Esophagus muscularis mucosa (tissue), 4 donors: ENCODE measurements at regions not wholly inside any gene's neighbourhood (a gene's known extent, or its start where the extent isn't known, plus 50 kb on each side); places are given as distances from the start of the nearest gene placed in this dataset.

ENCODE experiments used
- DNase-seq: peaks from one replicate; pipeline ENCODE4 v3.0.0-alpha.2; 2017; ENCODE audit errors: extremely low spot score
- H3K27ac ChIP-seq, 4 donors: fragments of 200-600 bp; sonication (generic); replicated peaks in 1 of 4; 1 replicate in 3 of 4; 2 replicates in 1 of 4; pipeline ENCODE4 v1.5.1; 2016 to 2019; ENCODE audit warnings: mild to moderate bottlenecking in 1 of 4
- H3K27me3 ChIP-seq, 4 donors: fragments of 200-600 bp; sonication (generic); one replicate each; pipeline versions ENCODE4 v1.5.1 to v1.6.0; 2016 to 2019
- H3K36me3 ChIP-seq, 4 donors: fragments of 200-600 bp; sonication (generic); one replicate each; pipeline ENCODE4 v1.5.1; 2016 to 2019
- H3K4me1 ChIP-seq, 4 donors: fragments of 200-600 bp; sonication (generic); one replicate each; pipeline ENCODE4 v1.5.1; 2016 to 2019
- H3K4me3 ChIP-seq, 4 donors: fragments of 200-600 bp; sonication (generic); 1 replicate in 2 of 4; 2 replicates in 2 of 4; pipeline ENCODE4 v1.5.1; 2016 to 2019; ENCODE audit warnings: mild to moderate bottlenecking in 4 of 4, moderate library complexity in 1 of 4
- H3K9me3 ChIP-seq, 4 donors: fragments of 200-600 bp; sonication (generic); 1 replicate in 3 of 4; 2 replicates in 1 of 4; pipeline ENCODE4 v1.5.1; 2016 to 2019
- CTCF ChIP-seq, 3 experiments: fragments of 200-600 bp in 2 of 3; fragments of 450-650 bp in 1 of 3; sonication (generic) in 2 of 3; IDR thresholded peaks; one replicate each; pipeline ENCODE4 v1.5.1; 2017 to 2019; ENCODE audit warnings: antibody characterized with exemption in 3 of 3, mild to moderate bottlenecking in 2 of 3, moderate library complexity in 1 of 3
- EP300 ChIP-seq: sonication (generic); formaldehyde crosslinking; IDR thresholded peaks from one replicate; pipeline ENCODE4 v1.6.1; 2017; ENCODE audit warnings: antibody characterized with exemption
- POLR2A ChIP-seq: fragments of 450-650 bp; IDR thresholded peaks from one replicate; pipeline ENCODE4 v1.6.1; 2017; ENCODE audit warnings: antibody characterized with exemption, moderate library complexity, mild to moderate bottlenecking, low read depth
- POLR2AphosphoS5 ChIP-seq, 2 donors: sonication (generic); formaldehyde crosslinking; IDR thresholded peaks; one replicate each; pipeline ENCODE4 v1.6.1; 2017; ENCODE audit warnings: antibody characterized with exemption in 2 of 2
- WGBS: methylation state at CpG from one replicate; pipeline ENCODE4 v1.1.5; 2018; 5-methylcytosine and 5-hydroxymethylcytosine counted together
- intact Hi-C: fragments of 100-400 bp; cut with DNase I; formaldehyde crosslinking; loops from one replicate; pipeline ENCODE4 v1.15.1; 2023

DNA sequence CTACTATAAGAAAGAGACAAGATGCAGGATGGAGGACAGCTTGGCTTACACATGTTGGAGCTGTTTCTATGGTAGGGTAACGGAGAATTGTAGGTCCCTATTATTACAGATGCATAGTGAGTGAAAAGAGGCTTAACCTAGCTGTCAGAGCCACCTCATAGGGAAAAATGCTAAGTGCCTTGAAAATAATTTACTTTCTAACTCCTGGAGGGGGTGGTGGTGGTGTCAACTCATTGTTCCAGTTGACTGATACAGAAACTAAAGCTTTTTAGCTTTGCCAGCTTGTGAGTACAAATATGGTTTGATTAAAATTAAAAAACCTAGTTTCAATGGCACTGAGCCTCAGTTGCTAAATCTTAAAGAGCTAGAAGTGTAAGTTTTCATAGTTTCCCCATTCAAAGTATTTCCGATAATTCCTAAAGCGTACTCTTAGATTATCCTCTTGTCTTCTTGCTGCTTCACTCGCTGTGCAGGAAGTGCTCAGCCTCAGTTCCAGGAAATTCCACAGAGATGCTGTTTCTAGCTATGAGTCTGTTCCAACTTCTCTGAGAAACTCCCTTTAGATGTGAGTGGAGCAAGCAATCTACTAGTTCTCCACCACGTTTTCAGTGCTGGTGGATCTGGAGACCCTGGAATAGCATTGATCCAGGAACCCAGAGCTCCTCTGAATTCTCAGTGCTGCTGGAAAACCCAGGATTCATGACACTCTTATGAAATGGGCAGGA lies 265.2 kb downstream of the DMAC1 start:
- Histone ChIP-seq H3K4me3 (no peak overlapping the region), H3K4me1 (no peaks in the 10 kb centered on the region), H3K36me3 (no peaks in the 10 kb centered on the region), H3K27ac (no peak overlapping the region), H3K9me3 (no peaks in the 10 kb centered on the region), H3K27me3 (no peaks in the 10 kb centered on the region)
- TF ChIP-seq POLR2A (no peak), EP300 (no peak), CTCF (IDR thresholded peaks at IDR 0.05) (no peak), POLR2AphosphoS5 (IDR thresholded peaks at IDR 0.05) (no peak)
- WGBS = 66% methylated on average over 5 of the region's 5 CpGs
- intact Hi-C loops = no loop called here
- no peak for DNase-seq

DNA sequence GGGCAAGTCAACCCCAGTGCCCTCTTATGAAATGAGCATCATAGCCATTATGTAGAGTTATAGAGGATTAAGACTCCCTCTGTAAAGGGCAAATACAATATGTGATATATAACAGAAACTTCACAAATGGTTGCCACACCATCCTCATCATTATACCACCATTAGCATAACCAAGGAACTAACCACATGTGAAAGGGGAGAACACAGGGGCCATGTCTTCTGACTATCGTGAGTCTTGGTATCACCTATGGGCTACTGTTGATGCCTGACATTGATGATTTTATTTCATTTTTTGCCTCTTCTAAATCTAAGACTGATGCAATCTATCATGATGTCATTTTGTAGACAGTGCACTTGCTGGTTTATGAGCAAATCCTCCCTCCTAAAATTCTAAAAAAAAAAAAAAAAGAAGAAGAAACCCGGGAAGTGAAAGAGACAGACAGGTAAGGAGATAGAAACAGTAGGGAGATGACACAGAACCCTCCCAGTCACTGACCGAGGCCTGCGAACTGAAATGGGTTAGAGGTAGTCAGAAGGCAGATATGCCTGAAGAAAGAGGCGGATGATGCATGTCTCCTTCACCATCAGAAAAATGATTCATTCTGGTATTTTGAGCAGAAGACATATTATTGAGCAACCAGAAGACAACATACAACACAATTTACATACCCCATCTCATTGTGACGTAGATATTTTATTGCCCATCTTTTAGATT lies 266.0 kb downstream of the DMAC1 start:
- H3K27me3 ChIP-seq = no peaks in the 10 kb centered on the region
- H3K36me3 ChIP-seq = no peaks in the 10 kb centered on the region
- intact Hi-C loops = no loop called here
- 94% methylated on average over 6 of the region's 6 CpGs for WGBS
- no peaks in the 10 kb centered on the region for H3K9me3 ChIP-seq
- TF ChIP-seq EP300 (no peak), POLR2A (no peak), CTCF (IDR thresholded peaks at IDR 0.05) (no peak), POLR2AphosphoS5 (IDR thresholded peaks at IDR 0.05) (no peak)
- no peak for DNase-seq
- no peak overlapping the region for H3K4me3 ChIP-seq
- H3K27ac ChIP-seq = no peak overlapping the region
- no peaks in the 10 kb centered on the region for H3K4me1 ChIP-seq

GRCh38 chr9:7523426-7524043 lies 276.0 kb downstream of the DMAC1 start:
- intact Hi-C loops = loop anchor here (10.0 kb wide), 1 partner anchor 671 kb away; no protein-coding TSS in a partner anchor
- no peaks in the 10 kb centered on the region for H3K4me1 ChIP-seq
- WGBS = 85% methylated on average over 5 of the region's 5 CpGs
- H3K27ac ChIP-seq = no peak overlapping the region
- TF ChIP-seq CTCF (IDR thresholded peaks at IDR 0.05) (no peak), POLR2AphosphoS5 (IDR thresholded peaks at IDR 0.05) (no peak), EP300 (no peak), POLR2A (no peak)
- no peaks in the 10 kb centered on the region for H3K36me3 ChIP-seq
- DNase-seq = no peak
- no peaks in the 10 kb centered on the region for H3K27me3 ChIP-seq
- no peaks in the 10 kb centered on the region for H3K9me3 ChIP-seq
- no peak overlapping the region for H3K4me3 ChIP-seq

GRCh38 chr9:7520396-7520795 lies 279.2 kb downstream of the DMAC1 start:
- WGBS = 61% methylated on average over 5 of the region's 5 CpGs
- Histone ChIP-seq H3K27me3 (no peaks in the 10 kb centered on the region), H3K9me3 (no peaks in the 10 kb centered on the region), H3K4me1 (no peaks in the 10 kb centered on the region), H3K4me3 (no peak overlapping the region), H3K27ac (no peak overlapping the region), H3K36me3 (no peaks in the 10 kb centered on the region)
- TF ChIP-seq EP300 = no peak
- no peak for TF ChIP-seq CTCF (IDR thresholded peaks at IDR 0.05)
- no peak for TF ChIP-seq POLR2A
- no peak for TF ChIP-seq POLR2AphosphoS5 (IDR thresholded peaks at IDR 0.05)
- no peak for DNase-seq
- intact Hi-C loops = loop anchor here (10.0 kb wide), 1 partner anchor 674 kb away; no protein-coding TSS in a partner anchor
